Endothelial cell of umbilical vein (primary cell): ENCODE measurements at regions not wholly inside any gene's neighbourhood (a gene's known extent, or its start where the extent isn't known, plus 50 kb on each side); places are given as distances from the start of the nearest gene placed in this dataset.

ENCODE experiments used
- BruUV-seq: library from RNA; stranded (reverse); fragments of 400-500 nt; replicated peaks from 2 replicates; lab custom pipeline; 2021; lab: Mats Ljungman, UMichigan
- CTCF ChIA-PET: fragments of 300-600, 350-600 bp; sonication (Branson Sonifier 250); formaldehyde crosslinking; loops from one replicate; lab custom pipeline; 2021; ENCODE audit warnings: antibody characterized with exemption, inconsistent platforms; lab: Charles Lee
- POLR2A ChIA-PET: fragments of 300-600, 350-600 bp; sonication (Branson Sonifier 250); formaldehyde crosslinking; loops from one replicate; lab custom pipeline; 2021; ENCODE audit warnings: antibody characterized with exemption, inconsistent platforms; lab: Charles Lee
- DNase-seq: peaks from one replicate; pipeline ENCODE4 v3.0.0-alpha.2; 2011; ENCODE audit warnings: low read depth, low spot score
- FAIRE-seq: peaks from 2 replicates; lab custom pipeline; 2011; peaks lifted over from hg19 to GRCh38; lab: Jason Lieb, UNC
- H2AFZ ChIP-seq: 2 replicates; pipeline ENCODE4 v1.6.0; 2012; ENCODE audit warnings: low read depth, low read length, control low read depth, inconsistent platforms
- H3K27ac ChIP-seq: 2 replicates; pipeline ENCODE4 v1.5.1; 2011; ENCODE audit warnings: low read depth, mild to moderate bottlenecking, control low read depth, low read length, moderate library complexity; ENCODE audit not compliant: insufficient read depth
- H3K27me3 ChIP-seq, 2 experiments: 2 replicates each; pipeline versions ENCODE4 v1.6.0 to v1.6.1; 2011; ENCODE audit warnings: low read length in 2 of 2, mixed read lengths in 1 of 2; ENCODE audit not compliant: control insufficient read depth in 2 of 2, insufficient read depth in 2 of 2
- H3K36me3 ChIP-seq, 2 experiments: 2 replicates in 1 of 2; 3 replicates in 1 of 2; pipeline ENCODE4 v1.5.1; 2011; ENCODE audit warnings: low read length in 2 of 2, mild to moderate bottlenecking in 1 of 2, moderate library complexity in 1 of 2; ENCODE audit not compliant: control insufficient read depth in 2 of 2, insufficient read depth in 2 of 2; ENCODE audit errors: extremely low read depth in 1 of 2
- H3K4me1 ChIP-seq: 3 replicates; pipeline ENCODE4 v1.5.1; 2011; ENCODE audit warnings: mild to moderate bottlenecking, low read length; ENCODE audit not compliant: control insufficient read depth, insufficient read depth; ENCODE audit errors: extremely low read depth
- H3K4me2 ChIP-seq: 2 replicates; pipeline ENCODE4 v1.6.1; 2011; ENCODE audit warnings: low read length, control low read depth, mixed read lengths; ENCODE audit not compliant: insufficient read depth
- H3K4me3 ChIP-seq, 3 experiments: fragments of 200-600 bp in 1 of 3; sonication (generic), shearing (Covaris generic) in 1 of 3; replicated peaks in 1 of 3; 2 replicates each; pipeline ENCODE4 v1.5.1; 2011 to 2016; ENCODE audit warnings: control low read depth in 3 of 3, low read length in 3 of 3, mild to moderate bottlenecking in 2 of 3, inconsistent platforms in 1 of 3, low read depth in 1 of 3, moderate library complexity in 1 of 3; ENCODE audit not compliant: insufficient read depth in 1 of 3
- H3K79me2 ChIP-seq: 2 replicates; pipeline ENCODE4 v1.6.0; 2012; ENCODE audit warnings: low read length, inconsistent platforms; ENCODE audit not compliant: control insufficient read depth, insufficient read depth
- H3K9ac ChIP-seq: replicated peaks from 2 replicates; pipeline ENCODE3; 2011; ENCODE audit warnings: low read length, control low read depth; ENCODE audit not compliant: insufficient read depth; ENCODE audit errors: extremely low read depth
- H3K9me1 ChIP-seq: replicated peaks from 3 replicates; pipeline ENCODE4 v1.6.0; 2011; ENCODE audit warnings: mild to moderate bottlenecking, low read length; ENCODE audit not compliant: control insufficient read depth, insufficient read depth; ENCODE audit errors: extremely low read depth
- H3K9me3 ChIP-seq: replicated peaks from 2 replicates; pipeline ENCODE4 v1.5.1; 2012; ENCODE audit warnings: low read length, inconsistent platforms; ENCODE audit not compliant: control insufficient read depth, insufficient read depth
- H4K20me1 ChIP-seq: replicated peaks from 2 replicates; pipeline ENCODE3; 2011; ENCODE audit warnings: mild to moderate bottlenecking, low read length; ENCODE audit not compliant: control insufficient read depth, insufficient read depth; ENCODE audit errors: extremely low read depth
- EZH2 ChIP-seq: IDR thresholded peaks from 2 replicates; pipeline ENCODE4 v1.6.1; 2012; ENCODE audit warnings: borderline replicate concordance, low read depth, mild to moderate bottlenecking, moderate library complexity, low read length, inconsistent platforms; ENCODE audit not compliant: severe bottlenecking
- FOS ChIP-seq: IDR thresholded peaks from 2 replicates; pipeline ENCODE4 v1.6.1; 2011; ENCODE audit warnings: mild to moderate bottlenecking, low read length, moderate library complexity, borderline replicate concordance; ENCODE audit not compliant: insufficient read depth
- GATA2 ChIP-seq: IDR thresholded peaks from 2 replicates; pipeline ENCODE4 v1.7.0; 2011; ENCODE audit warnings: low read depth, mild to moderate bottlenecking, moderate library complexity, mixed read lengths, low read length; ENCODE audit not compliant: insufficient read length, insufficient read depth
- JUN ChIP-seq: IDR thresholded peaks from 2 replicates; pipeline ENCODE4 v1.6.1; 2011; ENCODE audit warnings: borderline replicate concordance, low read depth; ENCODE audit not compliant: insufficient read length, insufficient read depth
- MYC ChIP-seq: IDR thresholded peaks from one replicate; pipeline ENCODE4 v1.6.1; 2011; ENCODE audit warnings: mild to moderate bottlenecking, low read depth, low read length
- POLR2A ChIP-seq: IDR thresholded peaks from 2 replicates; pipeline ENCODE4 v1.6.1; 2012; ENCODE audit warnings: low read depth, mild to moderate bottlenecking, control low read depth, low read length
- POLR2AphosphoS5 ChIP-seq: IDR thresholded peaks from 2 replicates; pipeline ENCODE4 v1.6.1; 2012; ENCODE audit warnings: low read depth, mild to moderate bottlenecking, control low read depth, low read length, moderate library complexity; ENCODE audit not compliant: insufficient read depth
- dilution Hi-C: fragments of 300-500 bp; cut with MboI; formaldehyde crosslinking; loops from one replicate; pipeline ENCODE4 v1.15.0; 2019; ENCODE audit warnings: low sequenced_read_pairs; ENCODE audit not compliant: extremely low pct_ligation_motif_present
- intact Hi-C: fragments of 100-400 bp; cut with micrococcal nuclease; formaldehyde crosslinking; loops from one replicate; pipeline ENCODE4 v1.10.0; 2022
- TF ChIP-seq, protein P1 (sequence below): IDR thresholded peaks from 2 replicates; pipeline ENCODE4 v1.6.1; 2011; ENCODE audit not compliant: insufficient read depth, insufficient read length
- TF ChIP-seq, protein P2 (sequence below), 2 donors: IDR thresholded peaks; 1 replicate in 1 of 2; 2 replicates in 1 of 2; pipeline ENCODE4 v1.5.1; 2011; ENCODE audit warnings: low read length in 2 of 2, mild to moderate bottlenecking in 2 of 2, moderate library complexity in 2 of 2, control low read depth in 1 of 2, inconsistent platforms in 1 of 2, low read depth in 1 of 2; ENCODE audit not compliant: insufficient read depth in 1 of 2; ENCODE audit errors: extremely low read depth in 1 of 2

DNA sequence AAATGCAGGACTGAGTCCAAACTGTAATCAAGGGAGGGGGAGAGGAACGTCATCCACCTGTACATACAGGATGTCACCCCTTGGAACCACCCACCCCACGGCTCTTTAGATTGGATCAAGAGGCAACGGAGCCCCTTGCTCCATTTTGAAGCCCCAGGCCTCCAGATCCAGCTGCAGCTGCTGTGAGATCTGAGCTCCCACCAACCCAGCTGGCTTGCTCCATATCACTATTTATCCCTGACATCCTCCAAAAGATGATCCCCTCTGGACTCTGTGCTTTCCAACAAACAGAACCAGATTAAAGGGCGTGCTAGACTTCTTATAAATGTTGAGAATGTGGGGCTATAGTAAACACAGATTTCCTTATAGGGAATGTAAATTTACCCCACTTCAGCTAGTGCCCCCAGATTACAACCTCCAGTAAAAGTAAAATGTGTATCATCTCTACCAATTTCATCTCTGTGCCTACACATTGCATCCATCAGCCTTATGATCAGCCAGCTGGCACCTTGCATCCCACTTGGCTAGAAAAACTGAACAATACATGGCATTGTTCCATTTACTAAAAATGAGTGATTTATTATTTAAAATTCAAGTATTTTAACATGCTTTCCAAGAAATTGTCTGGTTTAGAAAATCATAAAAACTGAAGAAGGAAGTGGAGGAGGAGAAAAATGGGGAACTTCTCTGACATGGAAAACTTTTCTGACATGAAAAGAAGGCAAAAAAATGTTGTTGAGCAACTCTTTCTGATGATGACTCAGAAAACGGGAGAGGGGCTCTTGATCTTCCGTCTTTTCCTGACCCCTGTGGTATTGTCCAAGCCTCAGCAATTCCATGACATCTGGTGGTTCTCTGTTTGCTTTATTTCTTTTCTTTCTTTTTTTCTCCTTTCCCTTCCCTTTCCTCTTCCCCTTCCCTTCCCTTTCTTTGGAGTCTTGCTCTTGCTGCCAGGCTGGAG is 262.6 kb upstream of the THUMPD2 start:
- H3K4me1 ChIP-seq, result no peaks in the 10 kb centered on the region
- FAIRE-seq, result no peak
- H3K27me3 ChIP-seq, result peaks cover 0 to 2% of the 10 kb centered on the region in 2 experiments
- H3K4me3 ChIP-seq, result no peak overlapping the region
- H3K9ac ChIP-seq, result no peak overlapping the region
- ChIA-PET POLR2A (no interaction called here), CTCF (no interaction called here)
- no peaks in the 10 kb centered on the region for H3K79me2 ChIP-seq
- H4K20me1 ChIP-seq, result no peaks in the 10 kb centered on the region
- TF ChIP-seq POLR2A, result no peak
- TF ChIP-seq FOS, result no peak
- no peak for TF ChIP-seq EZH2
- TF ChIP-seq GATA2, result no peak
- TF ChIP-seq JUN, result no peak
- no peak for DNase-seq
- H3K9me1 ChIP-seq, result no peaks in the 10 kb centered on the region
- dilution Hi-C loops (no loop called here), intact Hi-C loops (no loop called here)
- no peaks in the 10 kb centered on the region for H3K9me3 ChIP-seq
- no peak overlapping the region for H3K4me2 ChIP-seq
- BruUV-seq, result no TSS peak
- H3K27ac ChIP-seq, result no peak overlapping the region
- no peak overlapping the region for H2AFZ ChIP-seq
- no peaks in the 10 kb centered on the region for H3K36me3 ChIP-seq

DNA sequence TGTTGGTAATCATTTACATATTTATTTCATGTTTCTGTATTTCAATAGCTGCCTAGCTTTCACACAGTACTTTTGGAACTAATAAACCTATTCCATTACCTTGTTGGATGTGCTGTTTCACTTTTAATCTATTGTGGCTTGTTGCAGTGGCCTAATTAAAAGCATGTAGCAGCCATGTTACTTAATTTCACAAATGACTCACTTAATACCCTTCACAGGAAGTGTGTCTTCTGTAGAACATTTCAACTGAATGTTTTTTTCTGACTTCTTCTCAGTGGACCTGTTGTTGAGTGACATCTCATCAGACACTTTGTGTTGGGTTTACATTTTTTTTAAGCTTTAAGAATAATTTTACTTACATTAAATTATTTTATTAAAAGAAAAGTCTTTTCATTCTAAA is 260.5 kb upstream of the THUMPD2 start:
- FAIRE-seq (no peak), DNase-seq (no peak)
- TF ChIP-seq POLR2AphosphoS5 (no peak), MYC (no peak), JUN (no peak), GATA2 (no peak), FOS (no peak), POLR2A (no peak), EZH2 (no peak)
- TF ChIP-seq, protein P1, sequence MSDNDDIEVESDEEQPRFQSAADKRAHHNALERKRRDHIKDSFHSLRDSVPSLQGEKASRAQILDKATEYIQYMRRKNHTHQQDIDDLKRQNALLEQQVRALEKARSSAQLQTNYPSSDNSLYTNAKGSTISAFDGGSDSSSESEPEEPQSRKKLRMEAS, result no peak
- TF ChIP-seq, protein P2, sequence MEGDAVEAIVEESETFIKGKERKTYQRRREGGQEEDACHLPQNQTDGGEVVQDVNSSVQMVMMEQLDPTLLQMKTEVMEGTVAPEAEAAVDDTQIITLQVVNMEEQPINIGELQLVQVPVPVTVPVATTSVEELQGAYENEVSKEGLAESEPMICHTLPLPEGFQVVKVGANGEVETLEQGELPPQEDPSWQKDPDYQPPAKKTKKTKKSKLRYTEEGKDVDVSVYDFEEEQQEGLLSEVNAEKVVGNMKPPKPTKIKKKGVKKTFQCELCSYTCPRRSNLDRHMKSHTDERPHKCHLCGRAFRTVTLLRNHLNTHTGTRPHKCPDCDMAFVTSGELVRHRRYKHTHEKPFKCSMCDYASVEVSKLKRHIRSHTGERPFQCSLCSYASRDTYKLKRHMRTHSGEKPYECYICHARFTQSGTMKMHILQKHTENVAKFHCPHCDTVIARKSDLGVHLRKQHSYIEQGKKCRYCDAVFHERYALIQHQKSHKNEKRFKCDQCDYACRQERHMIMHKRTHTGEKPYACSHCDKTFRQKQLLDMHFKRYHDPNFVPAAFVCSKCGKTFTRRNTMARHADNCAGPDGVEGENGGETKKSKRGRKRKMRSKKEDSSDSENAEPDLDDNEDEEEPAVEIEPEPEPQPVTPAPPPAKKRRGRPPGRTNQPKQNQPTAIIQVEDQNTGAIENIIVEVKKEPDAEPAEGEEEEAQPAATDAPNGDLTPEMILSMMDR (IDR thresholded peaks at IDR 0.05; ENCODE audit: extremely low read depth in 1 of 2, insufficient read depth in 1 of 2, low read depth in 1 of 2, low read length in 2 of 2), result no peak
- no peaks in the 10 kb centered on the region for H3K36me3 ChIP-seq
- CTCF ChIA-PET, result no interaction called here
- H3K4me3 ChIP-seq, result no peak overlapping the region
- no peaks in the 10 kb centered on the region for H4K20me1 ChIP-seq
- H3K4me1 ChIP-seq, result no peaks in the 10 kb centered on the region
- no peak overlapping the region for H3K9ac ChIP-seq
- H3K4me2 ChIP-seq, result no peak overlapping the region
- dilution Hi-C loops, result no loop called here
- no peak overlapping the region for H3K27ac ChIP-seq
- POLR2A ChIA-PET, result no interaction called here
- no peak overlapping the region for H2AFZ ChIP-seq
- H3K9me3 ChIP-seq, result no peaks in the 10 kb centered on the region
- no TSS peak for BruUV-seq
- H3K27me3 ChIP-seq, result no peaks in the 10 kb centered on the region
- intact Hi-C loops, result no loop called here
- no peaks in the 10 kb centered on the region for H3K9me1 ChIP-seq
- H3K79me2 ChIP-seq, result no peaks in the 10 kb centered on the region
